Mesothelial cell of epicardium (in vitro differentiated cells): ENCODE measurements at regions not wholly inside any gene's neighbourhood (a gene's known extent, or its start where the extent isn't known, plus 50 kb on each side); places are given as distances from the start of the nearest gene placed in this dataset.
"Not testable (repeated sequence)": the region's sequence is repeated elsewhere in the genome, so short reads cannot be mapped to it uniquely, and the experiment has no call there.

Experiments used
- DNase-seq, 2 experiments: peaks; one replicate each; pipeline ENCODE4 v3.0.0; 2021; ENCODE audit warnings: low spot score in 2 of 2; ENCODE audit not compliant: unreplicated experiment in 2 of 2
- H3K27ac Mint-ChIP-seq: 2 replicates; pipeline ENCODE4 v1.8.0; 2021; ENCODE audit warnings: mixed read lengths
- H3K27me3 Mint-ChIP-seq: 2 replicates; pipeline ENCODE4 v1.8.0; 2021; ENCODE audit warnings: low read depth, mixed read lengths
- H3K36me3 Mint-ChIP-seq: 2 replicates; pipeline ENCODE4 v1.8.0; 2021; ENCODE audit warnings: mixed read lengths
- H3K4me1 Mint-ChIP-seq: 2 replicates; pipeline ENCODE4 v1.8.0; 2021; ENCODE audit warnings: mixed read lengths
- H3K4me3 Mint-ChIP-seq: 2 replicates; pipeline ENCODE4 v1.8.0; 2021; ENCODE audit warnings: mild to moderate bottlenecking, moderate library complexity, mixed read lengths
- H3K9me3 Mint-ChIP-seq: 2 replicates; pipeline ENCODE4 v1.8.0; 2021; ENCODE audit warnings: mixed read lengths
- TF ChIP-seq, protein P1 (sequence below): fragments of 200-600 bp; sonication (generic); IDR thresholded peaks from one replicate; pipeline ENCODE4 v1.5.0; 2021; ENCODE audit warnings: antibody characterized with exemption; ENCODE audit not compliant: unreplicated experiment

DNA sequence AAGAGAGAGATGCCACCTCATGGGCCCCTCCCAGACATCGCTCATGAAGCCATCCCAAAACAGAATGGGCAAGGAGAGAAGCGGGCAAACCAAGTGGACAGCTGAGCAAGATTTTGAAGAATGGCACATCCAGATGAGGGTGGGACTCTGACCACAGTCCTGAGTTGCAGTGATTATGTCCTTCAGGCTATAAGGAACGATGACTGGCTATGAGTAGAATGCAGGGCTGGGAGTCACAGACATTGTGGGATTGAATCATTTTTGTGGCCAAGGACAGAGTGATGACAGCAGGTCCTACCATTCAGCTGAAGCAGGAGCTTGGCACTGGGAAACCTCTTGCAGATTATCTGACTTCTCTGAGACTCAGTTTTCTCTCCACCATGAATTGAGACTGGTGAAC is 245.7 kb upstream of the SLC30A5 start:
- Mint-ChIP-seq H3K36me3 (no peaks in the 10 kb centered on the region), H3K4me3 (no peak overlapping the region), H3K27me3 (no peaks in the 10 kb centered on the region), H3K9me3 (peaks cover 8% of the 10 kb centered on the region), H3K27ac (no peak overlapping the region), H3K4me1 (peaks cover 23% of the 10 kb centered on the region)
- TF ChIP-seq, protein P1, sequence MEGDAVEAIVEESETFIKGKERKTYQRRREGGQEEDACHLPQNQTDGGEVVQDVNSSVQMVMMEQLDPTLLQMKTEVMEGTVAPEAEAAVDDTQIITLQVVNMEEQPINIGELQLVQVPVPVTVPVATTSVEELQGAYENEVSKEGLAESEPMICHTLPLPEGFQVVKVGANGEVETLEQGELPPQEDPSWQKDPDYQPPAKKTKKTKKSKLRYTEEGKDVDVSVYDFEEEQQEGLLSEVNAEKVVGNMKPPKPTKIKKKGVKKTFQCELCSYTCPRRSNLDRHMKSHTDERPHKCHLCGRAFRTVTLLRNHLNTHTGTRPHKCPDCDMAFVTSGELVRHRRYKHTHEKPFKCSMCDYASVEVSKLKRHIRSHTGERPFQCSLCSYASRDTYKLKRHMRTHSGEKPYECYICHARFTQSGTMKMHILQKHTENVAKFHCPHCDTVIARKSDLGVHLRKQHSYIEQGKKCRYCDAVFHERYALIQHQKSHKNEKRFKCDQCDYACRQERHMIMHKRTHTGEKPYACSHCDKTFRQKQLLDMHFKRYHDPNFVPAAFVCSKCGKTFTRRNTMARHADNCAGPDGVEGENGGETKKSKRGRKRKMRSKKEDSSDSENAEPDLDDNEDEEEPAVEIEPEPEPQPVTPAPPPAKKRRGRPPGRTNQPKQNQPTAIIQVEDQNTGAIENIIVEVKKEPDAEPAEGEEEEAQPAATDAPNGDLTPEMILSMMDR = no peak
- no peak for DNase-seq

DNA sequence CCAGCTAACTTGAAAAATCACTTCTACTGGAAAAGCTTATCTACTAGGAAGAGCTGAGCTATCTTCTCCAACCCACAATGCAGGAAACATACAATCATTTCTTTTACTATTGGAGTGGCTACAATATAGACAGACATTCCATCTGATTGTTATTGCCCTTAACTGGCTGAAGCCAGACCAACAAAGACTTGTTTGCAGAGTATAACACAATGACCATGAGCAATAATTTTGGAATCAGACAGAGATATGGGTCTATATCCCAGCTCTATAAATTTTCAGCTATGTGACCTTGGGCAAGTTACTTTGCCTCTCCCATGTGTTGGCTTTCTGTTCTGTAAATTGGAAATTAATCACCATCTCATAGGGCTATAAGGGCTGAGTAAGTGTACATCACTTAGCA is 244.7 kb upstream of the SLC30A5 start:
- Mint-ChIP-seq H3K4me1 (peaks cover 14% of the 10 kb centered on the region), H3K9me3 (peaks cover 13% of the 10 kb centered on the region), H3K27me3 (no peaks in the 10 kb centered on the region), H3K27ac (peak overlapping the region; percentile 90), H3K4me3 (no peak overlapping the region), H3K36me3 (no peaks in the 10 kb centered on the region)
- TF ChIP-seq, protein P1 = no peak
- no peak for DNase-seq

DNA sequence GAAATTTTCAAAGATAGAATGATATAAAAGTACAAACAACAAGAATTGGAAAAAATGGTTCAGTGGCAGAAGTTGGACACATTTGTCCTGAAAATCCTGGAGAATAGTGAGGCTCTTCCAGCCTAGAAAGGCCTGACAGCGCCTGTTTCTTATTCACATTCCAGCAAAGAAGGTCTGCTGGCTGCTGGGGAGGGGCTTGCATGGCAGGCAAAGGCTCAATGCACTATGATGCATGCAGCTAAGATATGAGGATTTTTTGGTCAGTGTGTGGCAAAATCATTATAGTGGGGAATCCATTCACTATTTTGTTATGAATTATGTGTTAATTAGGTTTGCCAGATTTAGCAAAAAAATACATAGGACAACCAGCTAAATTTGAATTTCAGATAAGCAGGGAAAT is 243.9 kb upstream of the SLC30A5 start:
- DNase-seq = no peak
- H3K27me3 Mint-ChIP-seq = no peaks in the 10 kb centered on the region

DNA sequence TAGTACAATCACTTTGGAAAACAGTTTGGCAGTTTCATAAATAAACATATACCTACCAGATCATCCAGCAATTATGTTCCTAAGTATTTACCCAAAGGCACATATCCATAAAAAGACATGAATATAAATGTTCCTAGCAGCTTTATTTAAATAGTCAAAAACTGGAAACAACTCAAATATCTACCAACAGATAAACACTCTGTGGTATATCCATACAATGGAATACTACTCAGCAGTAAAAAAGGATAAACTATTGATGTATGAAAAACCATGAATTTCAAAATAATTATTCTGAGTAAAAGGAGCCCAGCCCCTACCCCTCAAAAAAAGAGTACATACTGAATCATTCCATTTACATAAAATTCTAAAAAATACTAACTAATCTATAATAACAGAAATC is 232.7 kb upstream of the SLC30A5 start:
- Mint-ChIP-seq H3K27me3 (no peaks in the 10 kb centered on the region), H3K36me3 (peaks cover 14% of the 10 kb centered on the region), H3K4me3 (no peak overlapping the region), H3K27ac (no peak overlapping the region), H3K4me1 (no peaks in the 10 kb centered on the region), H3K9me3 (peaks cover 40% of the 10 kb centered on the region)
- TF ChIP-seq, protein P1 = no peak
- no peak for DNase-seq

More for the DNA sequence above, 243.9 kb upstream of the SLC30A5 start:
- peak overlapping the region; percentile 90 for H3K27ac Mint-ChIP-seq
- TF ChIP-seq, protein P1 = no peak
- H3K4me3 Mint-ChIP-seq = no peak overlapping the region
- H3K36me3 Mint-ChIP-seq = no peaks in the 10 kb centered on the region
- peaks cover 10% of the 10 kb centered on the region for H3K4me1 Mint-ChIP-seq
- H3K9me3 Mint-ChIP-seq = peaks cover 21% of the 10 kb centered on the region

DNA sequence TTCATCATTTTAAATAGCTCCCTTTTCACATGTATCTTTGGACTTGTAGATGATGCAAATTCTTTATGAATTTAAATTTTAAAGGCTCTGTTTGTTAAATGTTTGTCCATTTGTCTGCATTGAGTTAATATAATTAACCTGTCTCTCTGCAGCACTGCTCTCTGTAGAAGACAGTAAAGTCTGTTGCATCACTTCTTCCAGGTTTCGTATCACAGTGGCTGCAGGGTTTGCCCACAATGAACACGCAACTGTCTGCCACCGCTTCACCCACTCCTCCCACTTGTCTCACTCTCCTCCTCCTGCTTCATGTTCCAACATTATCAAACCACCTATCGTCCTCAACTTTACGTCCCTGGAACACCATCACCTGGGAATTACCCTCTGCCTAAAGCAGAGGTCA is 231.3 kb upstream of the SLC30A5 start:
- H3K27ac Mint-ChIP-seq = no peak overlapping the region
- H3K4me3 Mint-ChIP-seq = no peak overlapping the region
- no peaks in the 10 kb centered on the region for H3K4me1 Mint-ChIP-seq
- H3K27me3 Mint-ChIP-seq = no peaks in the 10 kb centered on the region
- peaks cover 6% of the 10 kb centered on the region for H3K36me3 Mint-ChIP-seq
- H3K9me3 Mint-ChIP-seq = peaks cover 36% of the 10 kb centered on the region
- no peak for DNase-seq
- TF ChIP-seq, protein P1 = no peak

DNA sequence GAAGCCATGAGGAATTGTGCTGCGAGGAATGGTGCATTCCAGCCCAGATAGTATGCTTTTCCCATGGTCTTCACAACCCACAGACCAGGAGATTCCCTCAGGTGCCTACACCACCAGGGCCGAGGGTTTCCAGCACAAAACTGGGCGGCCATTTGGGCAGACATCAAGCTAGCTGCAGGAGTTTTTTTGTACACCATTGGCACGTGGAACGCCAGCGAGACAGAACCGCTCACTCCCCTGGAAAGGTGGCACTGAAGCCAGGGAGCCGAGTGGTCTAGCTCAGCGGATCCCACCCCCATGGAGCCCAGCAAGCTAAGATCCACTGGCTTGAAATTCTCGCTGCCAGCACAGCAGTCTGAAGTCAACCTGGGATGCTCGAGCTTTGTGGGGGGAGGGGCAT is 228.6 kb upstream of the SLC30A5 start:
- peaks cover 30% of the 10 kb centered on the region for H3K9me3 Mint-ChIP-seq
- not testable (repeated sequence) for H3K27me3 Mint-ChIP-seq, H3K36me3 Mint-ChIP-seq, DNase-seq, H3K4me3 Mint-ChIP-seq, H3K27ac Mint-ChIP-seq, H3K4me1 Mint-ChIP-seq
